ENCODE measurements at regions not wholly inside any gene's neighbourhood (a gene's known extent, or its start where the extent isn't known, plus 50 kb on each side); places are given as distances from the start of the nearest gene placed in this dataset.

GRCh38 chr14:87524011-87524410 lies 469.0 kb downstream of the GALC start:
- TF ChIP-seq, protein P1, sequence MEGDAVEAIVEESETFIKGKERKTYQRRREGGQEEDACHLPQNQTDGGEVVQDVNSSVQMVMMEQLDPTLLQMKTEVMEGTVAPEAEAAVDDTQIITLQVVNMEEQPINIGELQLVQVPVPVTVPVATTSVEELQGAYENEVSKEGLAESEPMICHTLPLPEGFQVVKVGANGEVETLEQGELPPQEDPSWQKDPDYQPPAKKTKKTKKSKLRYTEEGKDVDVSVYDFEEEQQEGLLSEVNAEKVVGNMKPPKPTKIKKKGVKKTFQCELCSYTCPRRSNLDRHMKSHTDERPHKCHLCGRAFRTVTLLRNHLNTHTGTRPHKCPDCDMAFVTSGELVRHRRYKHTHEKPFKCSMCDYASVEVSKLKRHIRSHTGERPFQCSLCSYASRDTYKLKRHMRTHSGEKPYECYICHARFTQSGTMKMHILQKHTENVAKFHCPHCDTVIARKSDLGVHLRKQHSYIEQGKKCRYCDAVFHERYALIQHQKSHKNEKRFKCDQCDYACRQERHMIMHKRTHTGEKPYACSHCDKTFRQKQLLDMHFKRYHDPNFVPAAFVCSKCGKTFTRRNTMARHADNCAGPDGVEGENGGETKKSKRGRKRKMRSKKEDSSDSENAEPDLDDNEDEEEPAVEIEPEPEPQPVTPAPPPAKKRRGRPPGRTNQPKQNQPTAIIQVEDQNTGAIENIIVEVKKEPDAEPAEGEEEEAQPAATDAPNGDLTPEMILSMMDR (IDR thresholded peaks at IDR 0.05), result no peak
- TF ChIP-seq POLR2A (IDR thresholded peaks at IDR 0.05), result no peak

Data from adrenal gland (tissue), 5 donors.